OCI-LY3 (cell line): ENCODE measurements at regions not wholly inside any gene's neighbourhood (a gene's known extent, or its start where the extent isn't known, plus 50 kb on each side); places are given as distances from the start of the nearest gene placed in this dataset.

ENCODE experiments used
- H2AFZ ChIP-seq: fragments of 200-600, 300-600 bp; shearing (Covaris generic); 2 replicates; pipeline ENCODE4 v1.6.0; 2014; ENCODE audit warnings: antibody characterized with exemption, low read depth, low read length
- H3K27ac ChIP-seq: fragments of 200-600, 300-600 bp; sonication (generic); 2 replicates; pipeline ENCODE4 v1.5.1; 2014; ENCODE audit warnings: mild to moderate bottlenecking, low read length, moderate library complexity, mixed read lengths
- H3K27me3 ChIP-seq: fragments of 200-600, 300-600 bp; sonication (generic); 2 replicates; pipeline ENCODE4 v1.6.1; 2014; ENCODE audit warnings: low read depth, low read length, mixed read lengths
- H3K36me3 ChIP-seq: fragments of 200-600, 300-600 bp; sonication (generic); replicated peaks from 2 replicates; pipeline ENCODE3; 2014; ENCODE audit warnings: low read depth, low read length, mixed read lengths
- H3K4me1 ChIP-seq: fragments of 300-600, 200-600 bp; sonication (generic); 2 replicates; pipeline ENCODE4 v1.6.1; 2014; ENCODE audit warnings: low read length, mixed read lengths
- H3K4me2 ChIP-seq: fragments of 200-600, 300-600 bp; sonication (generic); 2 replicates; pipeline ENCODE4 v1.6.1; 2014; ENCODE audit warnings: low read length, mixed read lengths
- H3K4me3 ChIP-seq: fragments of 300-600, 200-600 bp; sonication (generic); 2 replicates; pipeline ENCODE4 v1.5.1; 2014; ENCODE audit warnings: antibody characterized with exemption, mild to moderate bottlenecking, low read length, moderate library complexity
- H3K79me2 ChIP-seq: fragments of 300-600, 200-600 bp; shearing (Covaris generic); 2 replicates; pipeline ENCODE4 v1.6.1; 2014; ENCODE audit warnings: mild to moderate bottlenecking, low read length, mixed read lengths
- H3K9ac ChIP-seq: fragments of 300-600, 200-600 bp; shearing (Covaris generic); 2 replicates; pipeline ENCODE4 v1.6.0; 2014; ENCODE audit warnings: mild to moderate bottlenecking, low read length, moderate library complexity
- H3K9me3 ChIP-seq: fragments of 200-600, 300-600 bp; shearing (Covaris generic); 2 replicates; pipeline ENCODE4 v1.6.1; 2014; ENCODE audit warnings: low read length, mixed read lengths; ENCODE audit not compliant: insufficient read depth
- H4K20me1 ChIP-seq: fragments of 200-600, 300-600 bp; sonication (generic); 2 replicates; pipeline ENCODE4 v1.6.1; 2016; ENCODE audit warnings: low read length, mixed read lengths; ENCODE audit not compliant: insufficient read depth
- EZH2phosphoT487 ChIP-seq: fragments of 200-600 bp; shearing (Covaris generic); IDR thresholded peaks from 2 replicates; pipeline ENCODE4 v1.6.1; 2018; ENCODE audit warnings: antibody characterized with exemption, mixed run types, low read depth
- TF ChIP-seq, protein P1 (sequence below): fragments of 200-600, 300-600 bp; sonication (generic); IDR thresholded peaks from 2 replicates; pipeline ENCODE4 v1.5.1; 2014; ENCODE audit warnings: antibody characterized with exemption, low read length, low read depth

DNA sequence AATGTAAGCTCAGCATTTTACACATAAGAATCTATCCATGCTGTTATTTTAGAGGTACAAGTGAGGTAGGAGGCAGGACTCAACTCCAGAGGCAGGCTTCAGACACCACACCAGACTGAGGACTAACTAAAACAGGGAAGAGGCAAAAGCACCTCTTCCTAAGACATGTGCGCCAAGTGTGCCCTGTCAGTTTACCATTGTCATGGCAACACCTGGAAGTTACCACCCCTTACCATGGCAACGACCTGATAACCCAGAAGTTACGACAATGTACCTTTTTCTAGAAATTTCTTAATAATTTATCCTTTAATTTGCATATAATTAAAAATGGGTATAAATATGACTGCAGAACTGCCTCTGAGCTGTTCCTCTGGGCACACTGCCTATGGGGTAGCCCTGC lies 160.1 kb downstream of the FAM124B start:
- H3K27me3 ChIP-seq: no peaks in the 10 kb centered on the region
- no peak overlapping the region for H3K9ac ChIP-seq
- no peak for TF ChIP-seq EZH2phosphoT487
- TF ChIP-seq, protein P1, sequence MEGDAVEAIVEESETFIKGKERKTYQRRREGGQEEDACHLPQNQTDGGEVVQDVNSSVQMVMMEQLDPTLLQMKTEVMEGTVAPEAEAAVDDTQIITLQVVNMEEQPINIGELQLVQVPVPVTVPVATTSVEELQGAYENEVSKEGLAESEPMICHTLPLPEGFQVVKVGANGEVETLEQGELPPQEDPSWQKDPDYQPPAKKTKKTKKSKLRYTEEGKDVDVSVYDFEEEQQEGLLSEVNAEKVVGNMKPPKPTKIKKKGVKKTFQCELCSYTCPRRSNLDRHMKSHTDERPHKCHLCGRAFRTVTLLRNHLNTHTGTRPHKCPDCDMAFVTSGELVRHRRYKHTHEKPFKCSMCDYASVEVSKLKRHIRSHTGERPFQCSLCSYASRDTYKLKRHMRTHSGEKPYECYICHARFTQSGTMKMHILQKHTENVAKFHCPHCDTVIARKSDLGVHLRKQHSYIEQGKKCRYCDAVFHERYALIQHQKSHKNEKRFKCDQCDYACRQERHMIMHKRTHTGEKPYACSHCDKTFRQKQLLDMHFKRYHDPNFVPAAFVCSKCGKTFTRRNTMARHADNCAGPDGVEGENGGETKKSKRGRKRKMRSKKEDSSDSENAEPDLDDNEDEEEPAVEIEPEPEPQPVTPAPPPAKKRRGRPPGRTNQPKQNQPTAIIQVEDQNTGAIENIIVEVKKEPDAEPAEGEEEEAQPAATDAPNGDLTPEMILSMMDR: no peak
- no peaks in the 10 kb centered on the region for H3K9me3 ChIP-seq
- H3K79me2 ChIP-seq: no peaks in the 10 kb centered on the region
- no peak overlapping the region for H3K4me2 ChIP-seq
- H4K20me1 ChIP-seq: no peaks in the 10 kb centered on the region
- no peaks in the 10 kb centered on the region for H3K4me1 ChIP-seq
- no peaks in the 10 kb centered on the region for H3K36me3 ChIP-seq
- no peak overlapping the region for H2AFZ ChIP-seq
- H3K4me3 ChIP-seq: no peak overlapping the region
- no peak overlapping the region for H3K27ac ChIP-seq

DNA sequence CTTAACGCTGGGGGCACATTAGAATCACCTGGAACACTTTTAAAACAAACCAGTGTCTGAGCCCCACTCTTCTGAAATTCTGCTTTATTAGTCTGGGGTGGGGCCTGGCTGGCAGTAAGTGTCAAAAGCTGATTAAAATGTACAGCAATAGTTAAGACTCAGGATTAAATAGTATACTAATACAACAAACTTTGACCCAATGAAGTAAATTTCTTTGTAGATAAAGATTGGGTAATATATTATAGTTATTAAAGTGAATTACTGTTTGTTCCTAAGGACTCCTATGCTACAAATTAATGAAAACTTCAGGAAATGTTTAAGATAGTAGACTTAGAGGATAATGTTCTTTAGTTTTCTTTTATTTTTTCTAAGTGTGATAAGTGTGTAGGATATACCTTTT lies 160.9 kb downstream of the FAM124B start:
- no peaks in the 10 kb centered on the region for H3K9me3 ChIP-seq
- TF ChIP-seq EZH2phosphoT487: no peak
- TF ChIP-seq, protein P1: no peak
- H3K9ac ChIP-seq: no peak overlapping the region
- no peaks in the 10 kb centered on the region for H3K4me1 ChIP-seq
- H3K27ac ChIP-seq: no peak overlapping the region
- H3K79me2 ChIP-seq: no peaks in the 10 kb centered on the region
- H2AFZ ChIP-seq: no peak overlapping the region
- H3K4me2 ChIP-seq: no peak overlapping the region
- no peaks in the 10 kb centered on the region for H3K27me3 ChIP-seq
- no peaks in the 10 kb centered on the region for H3K36me3 ChIP-seq
- H3K4me3 ChIP-seq: no peak overlapping the region
- H4K20me1 ChIP-seq: no peaks in the 10 kb centered on the region

- H3K4me2 ChIP-seq: no peak overlapping the region
Measured at GRCh38 chr2:224223851-224224555, 177.9 kb downstream of the FAM124B start.

DNA sequence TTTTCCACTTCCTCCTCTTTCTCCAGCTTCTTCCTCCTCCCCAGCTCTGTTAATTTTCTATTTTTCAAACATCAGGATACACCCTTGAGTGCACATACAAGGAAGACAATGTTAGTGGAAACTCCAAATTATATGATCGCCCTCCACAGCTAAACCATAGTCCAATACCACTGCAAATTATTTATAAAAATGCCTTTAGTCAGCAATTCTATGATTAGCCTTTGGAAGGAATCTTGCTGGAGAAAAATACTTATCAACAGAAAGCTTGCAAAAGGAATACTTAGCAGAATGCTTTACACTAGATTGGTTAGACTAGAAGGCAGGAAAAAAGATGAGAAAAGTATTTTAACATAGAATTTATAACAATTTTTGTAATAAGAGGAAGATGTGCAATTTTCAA lies 178.9 kb downstream of the FAM124B start:
- no peak overlapping the region for H3K4me2 ChIP-seq
- peaks cover 14% of the 10 kb centered on the region for H3K4me1 ChIP-seq
- H4K20me1 ChIP-seq: no peaks in the 10 kb centered on the region
- TF ChIP-seq, protein P1: no peak
- TF ChIP-seq EZH2phosphoT487: no peak
- H3K27ac ChIP-seq: no peak overlapping the region
- H3K9ac ChIP-seq: no peak overlapping the region
- no peaks in the 10 kb centered on the region for H3K9me3 ChIP-seq
- no peaks in the 10 kb centered on the region for H3K36me3 ChIP-seq
- no peaks in the 10 kb centered on the region for H3K79me2 ChIP-seq
- no peak overlapping the region for H2AFZ ChIP-seq
- H3K27me3 ChIP-seq: peaks cover 44% of the 10 kb centered on the region
- H3K4me3 ChIP-seq: no peak overlapping the region

More at GRCh38 chr2:224223851-224224555, 177.9 kb downstream of the FAM124B start:
- H3K36me3 ChIP-seq: no peaks in the 10 kb centered on the region
- H3K27ac ChIP-seq: no peak overlapping the region
- H3K4me3 ChIP-seq: no peak overlapping the region
- H3K4me1 ChIP-seq: peaks cover 14% of the 10 kb centered on the region
- no peak overlapping the region for H3K9ac ChIP-seq
- no peaks in the 10 kb centered on the region for H4K20me1 ChIP-seq
- H3K9me3 ChIP-seq: no peaks in the 10 kb centered on the region
- no peaks in the 10 kb centered on the region for H3K79me2 ChIP-seq
- H2AFZ ChIP-seq: no peak overlapping the region
- peaks cover 43% of the 10 kb centered on the region for H3K27me3 ChIP-seq
- TF ChIP-seq EZH2phosphoT487: no peak
- TF ChIP-seq, protein P1: no peak
